Prostate gland (tissue), 2 donors: ENCODE measurements at regions not wholly inside any gene's neighbourhood (a gene's known extent, or its start where the extent isn't known, plus 50 kb on each side); places are given as distances from the start of the nearest gene placed in this dataset.

Source experiments
- POLR2A ChIP-seq: fragments of 450-650 bp; IDR thresholded peaks from one replicate; pipeline ENCODE4 v1.6.1; 2016; ENCODE audit warnings: antibody characterized with exemption, mild to moderate bottlenecking
- TF ChIP-seq, protein P1 (sequence below), 4 experiments: fragments of 200-600 bp in 2 of 4; fragments of 450-650 bp in 2 of 4; sonication (generic) in 2 of 4; IDR thresholded peaks; 1 replicate in 3 of 4; 2 replicates in 1 of 4; pipeline ENCODE4 v1.5.1; 2016 to 2019; ENCODE audit warnings: antibody characterized with exemption in 4 of 4, mild to moderate bottlenecking in 2 of 4, moderate library complexity in 2 of 4

GRCh38 chr14:27256805-27257204 is 659.0 kb upstream of the NOVA1 start:
- TF ChIP-seq, protein P1, sequence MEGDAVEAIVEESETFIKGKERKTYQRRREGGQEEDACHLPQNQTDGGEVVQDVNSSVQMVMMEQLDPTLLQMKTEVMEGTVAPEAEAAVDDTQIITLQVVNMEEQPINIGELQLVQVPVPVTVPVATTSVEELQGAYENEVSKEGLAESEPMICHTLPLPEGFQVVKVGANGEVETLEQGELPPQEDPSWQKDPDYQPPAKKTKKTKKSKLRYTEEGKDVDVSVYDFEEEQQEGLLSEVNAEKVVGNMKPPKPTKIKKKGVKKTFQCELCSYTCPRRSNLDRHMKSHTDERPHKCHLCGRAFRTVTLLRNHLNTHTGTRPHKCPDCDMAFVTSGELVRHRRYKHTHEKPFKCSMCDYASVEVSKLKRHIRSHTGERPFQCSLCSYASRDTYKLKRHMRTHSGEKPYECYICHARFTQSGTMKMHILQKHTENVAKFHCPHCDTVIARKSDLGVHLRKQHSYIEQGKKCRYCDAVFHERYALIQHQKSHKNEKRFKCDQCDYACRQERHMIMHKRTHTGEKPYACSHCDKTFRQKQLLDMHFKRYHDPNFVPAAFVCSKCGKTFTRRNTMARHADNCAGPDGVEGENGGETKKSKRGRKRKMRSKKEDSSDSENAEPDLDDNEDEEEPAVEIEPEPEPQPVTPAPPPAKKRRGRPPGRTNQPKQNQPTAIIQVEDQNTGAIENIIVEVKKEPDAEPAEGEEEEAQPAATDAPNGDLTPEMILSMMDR (IDR thresholded peaks at IDR 0.05): no peak
- TF ChIP-seq POLR2A: no peak
